ENCODE measurements at regions not wholly inside any gene's neighbourhood (a gene's known extent, or its start where the extent isn't known, plus 50 kb on each side); places are given as distances from the start of the nearest gene placed in this dataset.

GRCh38 chrX:20656721-20657120, 390.0 kb upstream of the RPS6KA3 start:
- TF ChIP-seq CTCF (IDR thresholded peaks at IDR 0.05; ENCODE audit: poor library complexity) (no peak), EZH2 (IDR thresholded peaks at IDR 0.05; ENCODE audit: borderline replicate concordance) (no peak)

Measured in hepatocyte (in vitro differentiated cells).